GM12891 (cell line): ENCODE measurements at regions not wholly inside any gene's neighbourhood (a gene's known extent, or its start where the extent isn't known, plus 50 kb on each side); places are given as distances from the start of the nearest gene placed in this dataset.

Experiments used
- POLR2A ChIP-seq: IDR thresholded peaks from 2 replicates; pipeline ENCODE4 v1.6.1; 2011; ENCODE audit warnings: low read depth, low read length, control low read depth
- POLR2AphosphoS5 ChIP-seq: IDR thresholded peaks from 2 replicates; pipeline ENCODE4 v1.6.1; 2011; ENCODE audit warnings: low read depth, low read length, control low read depth
- TAF1 ChIP-seq: IDR thresholded peaks from 2 replicates; pipeline ENCODE4 v1.6.1; 2011; ENCODE audit warnings: low read depth, low read length, control low read depth

DNA sequence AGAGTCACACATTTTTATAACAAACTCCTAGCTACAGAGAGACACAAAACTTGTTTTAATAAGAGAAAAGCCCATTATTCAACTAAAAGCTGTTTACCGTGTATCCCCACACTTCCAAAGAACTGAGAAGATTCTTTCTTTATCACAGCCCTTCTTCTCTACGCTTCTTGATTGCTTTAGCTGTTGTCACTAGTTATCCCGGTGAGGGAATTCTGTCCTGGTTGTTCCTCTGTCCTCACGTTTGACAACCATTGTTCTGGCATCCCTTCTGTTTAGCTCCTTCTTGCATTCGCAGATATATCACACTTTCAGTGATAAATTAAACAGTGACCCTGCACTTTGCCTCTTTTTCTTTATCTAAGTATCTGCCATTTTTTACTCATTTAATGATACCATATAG lies 1035.1 kb upstream of the PCDH20 start:
- TF ChIP-seq POLR2A (no peak), TAF1 (no peak), POLR2AphosphoS5 (no peak)
